HG03280 (cell line): ENCODE measurements at regions not wholly inside any gene's neighbourhood (a gene's known extent, or its start where the extent isn't known, plus 50 kb on each side); places are given as distances from the start of the nearest gene placed in this dataset.

Experiments
- ATAC-seq: cut with Tn5 transposase; IDR thresholded peaks from one replicate; pipeline ENCODE4 v1.9.1; 2021; ENCODE audit warnings: mild to moderate bottlenecking, moderate library complexity; ENCODE audit not compliant: unreplicated experiment

DNA sequence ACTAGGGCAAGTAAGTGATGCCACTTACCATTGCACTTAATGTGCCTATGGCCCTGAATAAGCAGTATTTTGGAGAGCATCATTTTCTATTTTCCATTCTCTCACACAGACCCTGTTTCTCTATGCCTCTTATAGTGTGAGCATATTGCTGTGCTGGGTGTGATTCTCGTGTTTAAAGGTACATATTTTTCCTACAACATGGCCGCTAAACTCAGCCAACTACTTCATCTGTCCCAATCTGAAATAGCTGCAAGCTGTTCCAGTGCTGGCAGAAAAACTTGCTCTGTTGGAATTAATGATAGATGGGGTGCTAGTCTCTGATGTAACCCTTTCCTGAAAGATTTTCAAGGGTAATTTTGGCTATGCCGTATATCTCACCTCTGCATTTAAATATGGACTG lies 97.5 kb downstream of the ZNF326 start:
- no peak for ATAC-seq
